GM12875 (cell line): ENCODE measurements at regions not wholly inside any gene's neighbourhood (a gene's known extent, or its start where the extent isn't known, plus 50 kb on each side); places are given as distances from the start of the nearest gene placed in this dataset.

ENCODE experiments used
- H3K4me3 ChIP-seq: one replicate; pipeline ENCODE4 v1.5.1; 2011; ENCODE audit warnings: low read depth, low read length, control low read depth
- TF ChIP-seq, protein P1 (sequence below): IDR thresholded peaks from 2 replicates; pipeline ENCODE4 v1.5.1; 2011; ENCODE audit warnings: low read depth, mild to moderate bottlenecking, control low read depth, inconsistent platforms, low read length, moderate library complexity, borderline replicate concordance; ENCODE audit not compliant: insufficient read depth

DNA sequence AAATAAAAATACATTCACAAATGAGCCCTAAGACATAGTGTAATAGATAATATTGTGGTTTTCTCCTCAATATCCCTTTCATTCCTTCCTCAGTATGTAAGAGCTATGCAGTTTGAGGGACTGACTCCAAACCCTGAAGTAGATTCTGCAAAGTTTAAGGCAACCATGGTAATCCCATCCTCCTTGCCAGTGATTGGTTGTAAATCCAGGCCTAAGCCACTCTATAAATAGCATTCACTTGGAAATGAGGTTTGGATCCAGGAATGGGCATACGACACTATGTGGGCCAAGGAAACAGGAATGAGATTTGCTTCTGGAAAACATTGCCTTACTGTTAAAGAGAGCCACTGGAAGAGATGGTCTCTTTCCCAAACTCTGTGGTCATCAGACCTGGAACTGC, 468.7 kb upstream of the SOX5 start:
- TF ChIP-seq, protein P1, sequence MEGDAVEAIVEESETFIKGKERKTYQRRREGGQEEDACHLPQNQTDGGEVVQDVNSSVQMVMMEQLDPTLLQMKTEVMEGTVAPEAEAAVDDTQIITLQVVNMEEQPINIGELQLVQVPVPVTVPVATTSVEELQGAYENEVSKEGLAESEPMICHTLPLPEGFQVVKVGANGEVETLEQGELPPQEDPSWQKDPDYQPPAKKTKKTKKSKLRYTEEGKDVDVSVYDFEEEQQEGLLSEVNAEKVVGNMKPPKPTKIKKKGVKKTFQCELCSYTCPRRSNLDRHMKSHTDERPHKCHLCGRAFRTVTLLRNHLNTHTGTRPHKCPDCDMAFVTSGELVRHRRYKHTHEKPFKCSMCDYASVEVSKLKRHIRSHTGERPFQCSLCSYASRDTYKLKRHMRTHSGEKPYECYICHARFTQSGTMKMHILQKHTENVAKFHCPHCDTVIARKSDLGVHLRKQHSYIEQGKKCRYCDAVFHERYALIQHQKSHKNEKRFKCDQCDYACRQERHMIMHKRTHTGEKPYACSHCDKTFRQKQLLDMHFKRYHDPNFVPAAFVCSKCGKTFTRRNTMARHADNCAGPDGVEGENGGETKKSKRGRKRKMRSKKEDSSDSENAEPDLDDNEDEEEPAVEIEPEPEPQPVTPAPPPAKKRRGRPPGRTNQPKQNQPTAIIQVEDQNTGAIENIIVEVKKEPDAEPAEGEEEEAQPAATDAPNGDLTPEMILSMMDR, result no peak
- no peak overlapping the region for H3K4me3 ChIP-seq

DNA sequence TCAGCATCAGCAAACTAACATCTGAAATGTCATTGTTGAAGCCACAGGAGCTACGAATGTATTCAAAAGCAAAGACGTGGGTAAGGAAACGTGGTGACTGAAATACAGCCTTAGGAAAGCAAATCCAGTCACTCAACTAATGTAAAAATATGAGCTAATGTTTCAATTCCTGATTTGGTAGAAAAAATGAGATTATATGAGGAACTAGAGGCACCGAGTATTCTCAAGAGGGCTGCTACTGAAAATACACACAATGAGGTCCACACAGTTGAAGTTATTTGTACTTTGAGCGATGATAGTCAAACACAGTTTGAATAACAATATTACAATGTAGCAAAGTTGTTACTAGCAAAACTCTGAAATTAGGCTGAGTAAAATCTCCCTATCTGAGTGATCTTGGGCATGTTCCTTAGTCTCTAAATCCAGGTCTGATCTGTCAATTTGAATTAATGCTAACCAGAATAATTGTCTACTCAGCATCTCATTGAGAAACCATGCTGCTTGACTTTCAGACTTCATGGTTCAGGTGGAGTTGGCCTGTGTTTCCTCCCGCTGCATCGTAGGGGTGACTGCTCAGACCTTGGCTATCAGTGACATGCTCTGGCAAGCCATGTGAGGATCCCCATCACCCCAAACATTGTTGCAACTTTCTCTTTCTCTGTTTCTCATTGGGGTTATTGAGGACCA, 467.1 kb upstream of the SOX5 start:
- TF ChIP-seq, protein P1, result no peak
- no peak overlapping the region for H3K4me3 ChIP-seq

DNA sequence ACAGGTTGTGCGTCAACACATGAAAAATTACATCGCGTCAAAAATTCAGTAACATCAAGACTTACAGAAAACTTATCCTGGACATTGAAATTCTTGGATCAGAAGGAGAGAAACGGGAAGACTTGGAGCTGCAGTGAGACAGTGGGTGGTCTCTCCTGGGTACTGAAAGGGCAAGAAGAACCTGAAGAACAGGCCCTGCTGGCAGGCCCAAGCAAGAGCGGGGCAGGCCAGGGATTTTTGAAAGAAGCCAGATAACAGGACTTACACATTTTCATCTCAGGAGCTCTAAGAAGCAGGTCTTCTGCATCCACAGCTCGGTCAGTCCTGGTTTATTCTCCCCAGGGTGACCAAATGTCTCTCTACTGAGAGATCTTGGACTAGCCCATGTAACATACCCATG, 466.5 kb upstream of the SOX5 start:
- TF ChIP-seq, protein P1, result no peak
- H3K4me3 ChIP-seq, result no peak overlapping the region

DNA sequence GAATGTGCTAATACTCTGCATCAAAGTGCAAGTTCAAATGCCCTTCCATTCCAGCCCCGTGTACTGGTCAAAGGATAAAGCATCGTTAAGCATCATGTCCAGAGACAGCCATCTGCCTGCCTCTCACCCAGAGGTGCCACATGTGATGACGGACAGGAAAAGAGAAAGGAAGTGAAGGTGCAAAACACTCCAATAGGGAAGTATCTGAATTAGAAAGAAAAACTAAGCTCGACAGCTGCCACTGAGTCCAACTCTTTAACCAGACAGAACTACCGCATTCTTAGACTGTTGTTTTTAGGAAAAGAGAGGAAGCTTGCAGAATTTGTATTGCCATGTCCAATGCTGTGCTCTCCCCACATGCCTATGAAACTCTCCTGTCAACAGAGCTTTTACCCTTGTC, 465.0 kb upstream of the SOX5 start:
- TF ChIP-seq, protein P1, result no peak
- no peak overlapping the region for H3K4me3 ChIP-seq

DNA sequence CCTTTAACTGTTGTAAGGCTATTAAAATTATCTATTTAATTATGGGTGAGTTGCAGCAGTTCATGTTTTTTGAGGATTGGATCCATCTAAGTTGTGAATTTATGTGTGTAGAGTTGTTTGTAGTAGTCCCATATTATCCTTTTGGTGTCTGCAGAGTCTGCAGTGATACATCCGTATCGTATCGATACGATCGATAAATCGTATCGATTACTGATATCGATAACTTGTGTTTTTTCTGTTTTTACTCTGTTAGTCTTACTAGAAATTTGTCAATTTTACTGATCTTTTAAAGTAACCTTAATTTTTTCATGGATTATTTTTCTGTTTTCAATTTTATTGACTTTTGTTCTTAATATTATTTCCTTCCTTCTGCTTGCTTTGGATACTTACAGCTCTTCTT, 462.5 kb upstream of the SOX5 start:
- H3K4me3 ChIP-seq, result no peak overlapping the region
- TF ChIP-seq, protein P1, result no peak

DNA sequence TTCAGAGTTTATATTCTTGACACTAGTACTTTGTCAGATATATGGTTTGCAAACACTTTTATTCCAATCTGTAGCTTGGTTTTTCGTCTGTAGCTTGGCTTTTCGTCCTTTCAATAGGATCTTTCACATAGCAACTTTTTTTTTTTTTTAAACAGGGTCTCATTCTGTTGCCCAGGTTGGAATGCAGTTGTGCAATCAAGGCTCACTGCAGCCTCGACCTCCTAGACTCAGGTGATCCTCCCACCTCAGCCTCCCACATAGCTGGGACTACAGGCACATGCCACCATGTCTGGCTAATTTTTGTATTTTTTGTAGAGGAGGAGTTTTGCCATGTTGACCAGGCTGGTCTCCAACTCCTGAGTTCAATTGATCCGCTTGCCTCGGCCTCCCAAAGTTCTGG, 460.4 kb upstream of the SOX5 start:
- TF ChIP-seq, protein P1, result no peak
- H3K4me3 ChIP-seq, result no peak overlapping the region

DNA sequence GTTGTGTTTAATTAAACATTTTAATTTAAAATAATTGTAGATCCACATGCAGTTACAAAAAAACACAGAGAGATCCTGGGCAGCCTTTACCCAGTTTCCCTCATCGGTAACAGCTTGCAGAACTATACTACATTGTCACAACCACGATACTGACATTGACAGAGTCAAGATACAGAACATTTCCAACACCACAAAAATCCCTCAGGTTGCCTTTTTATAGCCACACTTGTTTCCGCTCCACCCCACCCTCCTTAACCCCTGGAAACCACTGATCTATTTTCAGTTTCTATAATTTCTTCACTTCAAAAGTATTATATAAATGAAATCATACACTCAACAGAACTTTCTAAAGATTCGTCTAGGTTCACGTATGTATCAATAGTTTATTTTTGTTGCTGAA, 458.8 kb upstream of the SOX5 start:
- TF ChIP-seq, protein P1, result no peak
- H3K4me3 ChIP-seq, result no peak overlapping the region
